HCT116 (cell line): ENCODE measurements at regions not wholly inside any gene's neighbourhood (a gene's known extent, or its start where the extent isn't known, plus 50 kb on each side); places are given as distances from the start of the nearest gene placed in this dataset.

Experiments
- EZH2 ChIP-seq: fragments of 200-600 bp; sonication (generic); IDR thresholded peaks from 2 replicates; pipeline ENCODE4 v1.6.1; 2017; ENCODE audit warnings: antibody characterized with exemption, mixed run types
- EZH2phosphoT487 ChIP-seq: fragments of 200-600 bp; IDR thresholded peaks from 2 replicates; pipeline ENCODE4 v1.6.1; 2018; ENCODE audit warnings: antibody characterized with exemption, borderline replicate concordance
- JUND ChIP-seq: IDR thresholded peaks from 2 replicates; pipeline ENCODE4 v1.6.1; 2012
- POLR2AphosphoS5 ChIP-seq: IDR thresholded peaks from 2 replicates; pipeline ENCODE4 v1.6.1; 2011; ENCODE audit warnings: mild to moderate bottlenecking, low read depth, low read length, moderate library complexity
- REST ChIP-seq: IDR thresholded peaks from 2 replicates; pipeline ENCODE4 v1.6.1; 2012; ENCODE audit warnings: low read depth
- SIN3A ChIP-seq: IDR thresholded peaks from 2 replicates; pipeline ENCODE4 v1.6.1; 2012; ENCODE audit warnings: low read depth
- SP1 ChIP-seq: IDR thresholded peaks from 2 replicates; pipeline ENCODE4 v1.6.1; 2012; ENCODE audit warnings: low read depth
- TF ChIP-seq, protein P1 (sequence below), 3 experiments: fragments of 200-600 bp in 1 of 3; sonication (generic) in 1 of 3; IDR thresholded peaks in 2 of 3; conservative IDR thresholded peaks in 1 of 3; 2 replicates each; pipeline ENCODE4 v1.5.1; 2012 to 2017; ENCODE audit warnings: low read depth in 2 of 3, low read length in 2 of 3, antibody characterized with exemption in 1 of 3, borderline replicate concordance in 1 of 3, control low read depth in 1 of 3, mild to moderate bottlenecking in 1 of 3, mixed read lengths in 1 of 3, mixed run types in 1 of 3, moderate library complexity in 1 of 3; ENCODE audit not compliant: insufficient read depth in 1 of 3
- TF ChIP-seq, protein P2 (sequence below): IDR thresholded peaks from 2 replicates; pipeline ENCODE4 v1.6.1; 2012

DNA sequence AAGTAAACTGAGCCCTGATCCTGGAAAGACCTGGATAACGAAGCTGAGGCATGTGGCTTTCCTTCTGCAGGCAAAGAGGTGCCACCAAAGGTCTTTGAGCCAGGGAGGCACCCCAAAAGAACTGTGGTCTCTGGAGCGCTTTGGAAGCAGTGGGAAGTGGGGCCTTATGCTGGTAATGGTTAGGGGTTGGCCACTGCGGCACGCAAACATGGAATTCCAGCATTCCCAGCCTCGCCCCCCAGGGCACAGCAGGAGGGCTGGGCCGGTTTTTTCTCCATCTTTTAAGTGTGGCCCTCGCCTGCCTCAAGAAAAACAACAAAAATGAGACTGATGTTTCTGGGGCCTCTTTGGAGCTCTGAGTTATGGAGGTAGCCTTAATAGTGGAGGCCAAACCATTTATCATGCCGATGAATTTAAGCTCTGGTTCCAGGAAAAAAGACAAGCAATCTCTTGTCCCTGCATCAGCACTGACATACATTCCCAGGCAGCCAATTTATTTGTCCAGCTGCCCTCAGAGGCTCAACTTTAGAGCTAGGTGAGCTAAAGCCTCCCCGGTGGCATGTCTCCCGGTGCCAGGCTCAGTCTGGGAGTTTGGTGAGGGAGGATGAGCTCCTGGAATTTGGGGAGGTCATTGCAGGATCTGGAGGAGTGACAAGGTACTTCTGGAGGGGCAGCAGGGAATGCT lies 109.0 kb downstream of the TLE3 start:
- TF ChIP-seq, protein P1, sequence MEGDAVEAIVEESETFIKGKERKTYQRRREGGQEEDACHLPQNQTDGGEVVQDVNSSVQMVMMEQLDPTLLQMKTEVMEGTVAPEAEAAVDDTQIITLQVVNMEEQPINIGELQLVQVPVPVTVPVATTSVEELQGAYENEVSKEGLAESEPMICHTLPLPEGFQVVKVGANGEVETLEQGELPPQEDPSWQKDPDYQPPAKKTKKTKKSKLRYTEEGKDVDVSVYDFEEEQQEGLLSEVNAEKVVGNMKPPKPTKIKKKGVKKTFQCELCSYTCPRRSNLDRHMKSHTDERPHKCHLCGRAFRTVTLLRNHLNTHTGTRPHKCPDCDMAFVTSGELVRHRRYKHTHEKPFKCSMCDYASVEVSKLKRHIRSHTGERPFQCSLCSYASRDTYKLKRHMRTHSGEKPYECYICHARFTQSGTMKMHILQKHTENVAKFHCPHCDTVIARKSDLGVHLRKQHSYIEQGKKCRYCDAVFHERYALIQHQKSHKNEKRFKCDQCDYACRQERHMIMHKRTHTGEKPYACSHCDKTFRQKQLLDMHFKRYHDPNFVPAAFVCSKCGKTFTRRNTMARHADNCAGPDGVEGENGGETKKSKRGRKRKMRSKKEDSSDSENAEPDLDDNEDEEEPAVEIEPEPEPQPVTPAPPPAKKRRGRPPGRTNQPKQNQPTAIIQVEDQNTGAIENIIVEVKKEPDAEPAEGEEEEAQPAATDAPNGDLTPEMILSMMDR (IDR thresholded peaks at IDR 0.05 in 2 of 3, conservative IDR thresholded peaks at IDR 0.05 in 1 of 3; ENCODE audit: borderline replicate concordance in 1 of 3, insufficient read depth in 1 of 3, low read depth in 2 of 3, low read length in 2 of 3): no peak
- TF ChIP-seq SIN3A (no peak), JUND (no peak), EZH2 (no peak), EZH2phosphoT487 (no peak), POLR2AphosphoS5 (no peak), SP1 (no peak), REST (no peak)
- TF ChIP-seq, protein P2, sequence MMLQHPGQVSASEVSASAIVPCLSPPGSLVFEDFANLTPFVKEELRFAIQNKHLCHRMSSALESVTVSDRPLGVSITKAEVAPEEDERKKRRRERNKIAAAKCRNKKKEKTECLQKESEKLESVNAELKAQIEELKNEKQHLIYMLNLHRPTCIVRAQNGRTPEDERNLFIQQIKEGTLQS: no peak
